Testis (tissue), 2 donors: ENCODE measurements at regions not wholly inside any gene's neighbourhood (a gene's known extent, or its start where the extent isn't known, plus 50 kb on each side); places are given as distances from the start of the nearest gene placed in this dataset.

ENCODE experiments used
- DNase-seq: peaks from one replicate; pipeline ENCODE4 v3.0.0-alpha.2; 2019
- H3K27ac ChIP-seq, 2 donors: fragments of 200-600 bp; sonication (generic); one replicate each; pipeline ENCODE4 v1.5.1; 2019
- H3K27me3 ChIP-seq: fragments of 200-600 bp; sonication (generic); one replicate; pipeline ENCODE4 v1.5.1; 2019
- H3K36me3 ChIP-seq: fragments of 200-600 bp; sonication (generic); one replicate; pipeline ENCODE4 v1.5.1; 2017; ENCODE audit warnings: low read depth; ENCODE audit errors: missing control alignments
- H3K4me1 ChIP-seq: fragments of 200-600 bp; sonication (generic); one replicate; pipeline ENCODE4 v1.5.1; 2019
- H3K4me3 ChIP-seq, 2 donors: fragments of 200-600 bp; sonication (generic); one replicate each; pipeline ENCODE4 v1.5.1; 2017 to 2019
- H3K9me3 ChIP-seq: fragments of 200-600 bp; sonication (generic); one replicate; pipeline ENCODE4 v1.5.1; 2017
- CTCF ChIP-seq, 3 experiments: fragments of 450-650 bp in 2 of 3; fragments of 200-600 bp in 1 of 3; sonication (generic) in 1 of 3; IDR thresholded peaks; one replicate each; pipeline ENCODE4 v1.5.1; 2016 to 2019; ENCODE audit warnings: antibody characterized with exemption in 3 of 3, mild to moderate bottlenecking in 2 of 3, moderate library complexity in 1 of 3
- POLR2A ChIP-seq: fragments of 450-650 bp; IDR thresholded peaks from one replicate; pipeline ENCODE4 v1.6.1; 2017; ENCODE audit warnings: antibody characterized with exemption, mild to moderate bottlenecking, moderate library complexity
- WGBS, 2 donors: methylation state at CpG; one replicate each; pipeline ENCODE4 v1.1.5; 2018; 5-methylcytosine and 5-hydroxymethylcytosine counted together
- intact Hi-C: fragments of 100-400 bp; cut with DNase I; formaldehyde crosslinking; loops from one replicate; pipeline ENCODE4 v1.15.1; 2023; ENCODE audit warnings: low total_unique reads

GRCh38 chr12:126219654-126220279 is 1154.5 kb downstream of the AACS start:
- no peak overlapping the region for H3K4me3 ChIP-seq
- DNase-seq: no peak
- H3K27ac ChIP-seq: no peak overlapping the region
- intact Hi-C loops: no loop called here
- 58 to 71% methylated on average over 5 to 6 of the region's 6 CpGs for WGBS, 2 donors
- no peaks in the 10 kb centered on the region for H3K27me3 ChIP-seq
- no peaks in the 10 kb centered on the region for H3K36me3 ChIP-seq
- no peaks in the 10 kb centered on the region for H3K9me3 ChIP-seq
- no peaks in the 10 kb centered on the region for H3K4me1 ChIP-seq
- TF ChIP-seq CTCF (IDR thresholded peaks at IDR 0.05) (no peak), POLR2A (no peak)

GRCh38 chr12:126224032-126224431 is 1158.8 kb downstream of the AACS start:
- Histone ChIP-seq H3K36me3 (no peaks in the 10 kb centered on the region), H3K4me1 (no peaks in the 10 kb centered on the region), H3K4me3 (no peak overlapping the region), H3K27me3 (no peaks in the 10 kb centered on the region), H3K9me3 (no peaks in the 10 kb centered on the region), H3K27ac (no peak overlapping the region)
- TF ChIP-seq POLR2A (no peak), CTCF (IDR thresholded peaks at IDR 0.05) (no peak)
- intact Hi-C loops: no loop called here
- no peak for DNase-seq
- 83 to 85% methylated on average over 3 of the region's 3 CpGs for WGBS, 2 donors

GRCh38 chr12:126228936-126229335 is 1163.7 kb downstream of the AACS start:
- no peak for DNase-seq
- TF ChIP-seq POLR2A: no peak
- TF ChIP-seq CTCF (IDR thresholded peaks at IDR 0.05): no peak
- no peak overlapping the region for H3K27ac ChIP-seq
- no peak overlapping the region for H3K4me3 ChIP-seq
- H3K4me1 ChIP-seq: no peaks in the 10 kb centered on the region
- no peaks in the 10 kb centered on the region for H3K36me3 ChIP-seq
- WGBS, 2 donors: 82 to 92% methylated on average over 2 of the region's 2 CpGs
- H3K9me3 ChIP-seq: no peaks in the 10 kb centered on the region
- intact Hi-C loops: no loop called here
- no peaks in the 10 kb centered on the region for H3K27me3 ChIP-seq

- Histone ChIP-seq H3K9me3 (no peaks in the 10 kb centered on the region), H3K27ac (no peak overlapping the region), H3K27me3 (no peaks in the 10 kb centered on the region), H3K4me3 (no peak overlapping the region), H3K36me3 (no peaks in the 10 kb centered on the region), H3K4me1 (no peaks in the 10 kb centered on the region)
- DNase-seq: no peak
- intact Hi-C loops: no loop called here
- TF ChIP-seq POLR2A (no peak), CTCF (IDR thresholded peaks at IDR 0.05) (no peak)
- 72 to 73% methylated on average over 3 of the region's 3 CpGs for WGBS, 2 donors
Observed at GRCh38 chr12:126232711-126233110, 1167.5 kb downstream of the AACS start.

GRCh38 chr12:126233625-126234024 is 1168.4 kb downstream of the AACS start:
- H3K27me3 ChIP-seq: no peaks in the 10 kb centered on the region
- no peak overlapping the region for H3K27ac ChIP-seq
- no peaks in the 10 kb centered on the region for H3K4me1 ChIP-seq
- H3K4me3 ChIP-seq: no peak overlapping the region
- TF ChIP-seq CTCF (IDR thresholded peaks at IDR 0.05): no peak
- no peak for TF ChIP-seq POLR2A
- no peak for DNase-seq
- intact Hi-C loops: no loop called here
- H3K9me3 ChIP-seq: no peaks in the 10 kb centered on the region
- no peaks in the 10 kb centered on the region for H3K36me3 ChIP-seq
- WGBS, 2 donors: 43 to 55% methylated on average over 3 of the region's 3 CpGs
